Skin of body (tissue), 1 donor: ENCODE measurements at regions not wholly inside any gene's neighbourhood (a gene's known extent, or its start where the extent isn't known, plus 50 kb on each side); places are given as distances from the start of the nearest gene placed in this dataset.

Source experiments
- DNase-seq: peaks from one replicate; lab custom pipeline; 2025; lab: John Stamatoyannopoulos, UW

DNA sequence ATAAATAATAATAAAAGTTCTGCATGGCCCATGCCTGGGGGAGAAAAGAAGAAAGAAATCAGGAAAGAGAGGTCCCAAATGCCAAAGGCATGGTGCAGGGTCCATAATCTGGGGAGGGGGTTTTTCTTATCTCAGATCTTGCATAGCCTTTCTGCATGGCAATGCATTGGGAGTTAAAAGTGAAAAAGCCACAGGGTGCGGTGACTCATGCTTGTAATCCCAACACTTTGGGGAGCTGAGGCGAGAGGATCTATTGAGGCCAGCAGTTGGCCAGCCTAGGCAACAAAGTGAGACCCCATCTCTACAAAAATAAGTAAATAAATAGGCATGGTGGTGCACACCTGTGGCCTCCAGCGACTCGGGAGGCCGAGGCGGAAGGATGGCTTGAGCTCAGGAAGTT lies 76.8 kb upstream of the GATA2 start:
- no peak for DNase-seq

DNA sequence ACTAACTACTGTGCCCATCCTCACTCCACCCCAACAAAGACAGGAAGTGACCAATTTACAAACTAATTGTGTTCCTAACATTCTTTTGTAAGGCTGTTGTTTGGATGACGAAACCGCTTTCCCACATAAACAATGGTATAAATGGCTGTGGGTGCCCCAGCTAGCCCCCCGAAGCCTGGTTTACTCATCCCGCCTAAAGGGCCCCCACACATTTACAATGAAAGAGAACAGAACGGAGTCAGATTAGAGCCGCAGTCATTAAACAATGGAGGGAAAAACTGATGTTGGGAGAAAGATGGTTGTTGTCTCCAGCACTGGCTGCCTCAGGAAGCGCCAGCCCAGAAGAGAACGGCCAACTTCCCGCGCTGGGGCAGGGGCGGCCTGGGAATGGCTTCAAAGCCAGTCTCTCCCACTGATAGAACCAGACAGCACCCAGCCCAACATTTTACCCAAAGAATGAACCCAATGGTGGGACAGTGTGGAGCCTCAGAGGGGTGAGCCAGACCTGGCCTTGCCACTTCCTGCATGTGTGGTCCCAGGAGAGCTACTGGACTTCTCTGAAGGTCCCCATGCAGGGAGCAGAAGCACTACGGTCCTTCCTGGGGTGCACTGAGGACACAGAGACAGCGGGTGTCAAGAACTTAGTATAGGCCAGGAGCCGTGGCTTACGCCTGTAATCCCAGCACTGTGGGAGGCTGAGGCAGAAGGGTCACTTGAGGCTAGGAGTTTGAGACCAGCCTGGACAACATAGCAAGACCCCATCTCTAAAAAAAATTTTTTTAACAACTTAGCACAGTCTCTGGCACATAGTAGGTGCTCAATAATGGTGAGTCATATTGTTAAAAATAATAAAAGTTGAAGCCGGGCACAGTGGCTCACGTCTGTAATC lies 75.8 kb upstream of the GATA2 start:
- no peak for DNase-seq

DNA sequence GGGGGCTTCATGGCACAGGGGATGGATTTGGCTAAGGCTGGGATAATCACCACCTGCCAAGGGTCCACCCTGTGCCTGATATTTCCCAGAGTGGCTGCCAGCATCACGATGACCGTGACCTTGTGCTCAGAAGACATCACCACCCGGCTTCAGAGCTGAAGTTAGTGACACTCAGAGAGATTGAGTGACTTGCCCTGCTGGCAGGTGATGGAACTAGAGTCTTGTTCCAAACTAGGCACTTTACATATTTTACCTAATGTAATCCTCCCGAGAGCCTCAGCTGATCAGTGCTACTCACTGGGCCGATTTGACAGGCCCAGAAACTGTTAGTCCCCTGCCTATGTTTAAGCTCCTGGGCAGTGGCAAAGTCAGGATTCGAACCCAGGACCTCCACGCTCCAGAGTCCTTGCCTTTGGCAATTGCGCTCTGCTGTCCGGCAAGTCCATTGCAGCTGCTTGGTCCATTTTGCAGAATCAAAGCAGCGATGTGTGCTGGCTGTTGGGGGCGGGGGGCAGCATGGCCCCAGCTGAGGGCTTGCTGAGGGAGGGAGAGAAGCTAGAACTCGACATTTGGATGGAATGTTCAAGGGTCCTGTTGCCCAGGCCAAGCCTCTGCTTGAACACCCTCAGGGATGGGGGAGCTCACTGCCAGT lies 74.8 kb upstream of the GATA2 start:
- no peak for DNase-seq

DNA sequence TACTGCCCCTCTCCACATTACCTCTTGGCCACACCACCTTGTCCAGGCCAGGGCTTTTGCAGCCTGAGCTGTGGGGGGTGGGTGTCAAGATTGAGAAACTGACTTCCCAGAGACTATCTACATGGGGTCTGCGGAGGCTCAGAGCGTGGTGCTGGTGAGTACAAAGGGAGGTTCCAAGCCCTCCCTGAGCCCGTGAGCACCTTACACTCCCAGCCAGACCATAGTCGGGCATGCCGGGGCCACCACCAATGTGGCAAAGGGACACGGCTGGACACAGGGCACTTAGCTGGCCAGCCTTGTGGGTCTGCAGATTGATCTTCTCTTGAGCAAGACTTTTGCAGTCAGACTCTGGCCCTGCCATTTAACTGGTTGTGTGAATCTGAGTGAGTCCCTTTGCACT lies 74.1 kb upstream of the GATA2 start:
- DNase-seq, result no peak

DNA sequence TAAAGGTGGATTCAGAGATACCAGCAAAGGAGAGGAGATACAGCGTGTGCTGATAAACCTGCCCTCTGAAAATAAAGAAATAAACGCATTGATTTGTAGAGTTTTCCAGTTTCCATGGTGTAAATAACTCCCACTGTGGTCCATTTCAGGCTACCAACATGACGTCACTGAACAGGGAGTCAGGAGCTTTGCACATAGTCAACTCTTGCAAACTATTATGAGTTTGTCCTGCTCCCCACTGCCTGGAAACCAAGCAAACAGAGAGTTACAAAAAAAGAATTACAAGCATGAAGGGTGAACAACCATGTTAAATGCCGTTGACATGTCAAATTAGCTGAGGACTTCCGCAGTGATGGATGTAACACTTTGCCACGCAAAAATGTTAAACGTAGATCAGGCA lies 70.4 kb upstream of the GATA2 start:
- DNase-seq, result no peak

DNA sequence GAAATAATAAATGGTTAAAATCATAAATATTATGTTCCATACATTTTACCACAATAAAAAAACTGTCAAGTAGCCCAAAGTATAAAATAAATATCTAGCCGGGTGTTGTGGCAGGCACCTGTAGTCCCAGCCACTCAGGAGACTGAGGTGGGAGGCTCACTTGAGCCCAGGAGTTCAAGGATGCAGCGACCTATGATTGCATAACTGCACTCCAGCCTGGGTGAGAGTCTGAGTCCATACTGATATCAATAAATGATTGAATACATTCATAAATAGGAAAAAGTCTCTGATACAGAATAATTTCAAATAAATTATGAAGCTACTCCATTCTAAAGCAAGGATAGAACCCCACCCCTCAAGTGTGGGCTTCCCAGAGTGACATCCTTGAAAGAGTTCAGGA lies 68.5 kb upstream of the GATA2 start:
- DNase-seq, result no peak

DNA sequence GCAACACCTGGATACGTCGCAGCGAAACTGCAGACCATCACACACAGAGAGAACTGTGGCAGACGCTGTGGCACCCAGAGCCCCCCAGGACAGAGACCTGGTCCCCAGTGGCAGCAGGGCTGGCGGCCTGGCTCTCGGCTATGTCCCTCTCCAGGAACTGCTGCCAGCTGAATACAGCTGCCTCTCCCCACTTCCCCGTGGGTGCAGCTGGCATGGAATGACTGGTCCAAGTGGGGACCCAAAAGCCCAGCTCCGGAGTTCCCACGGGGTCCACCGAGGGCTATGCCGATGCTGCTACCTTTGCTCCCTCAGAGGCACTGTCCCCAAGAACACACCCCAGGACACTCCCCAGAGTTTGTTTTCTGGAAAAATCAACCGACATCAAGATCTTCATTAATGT lies 67.8 kb upstream of the GATA2 start:
- DNase-seq, result no peak

DNA sequence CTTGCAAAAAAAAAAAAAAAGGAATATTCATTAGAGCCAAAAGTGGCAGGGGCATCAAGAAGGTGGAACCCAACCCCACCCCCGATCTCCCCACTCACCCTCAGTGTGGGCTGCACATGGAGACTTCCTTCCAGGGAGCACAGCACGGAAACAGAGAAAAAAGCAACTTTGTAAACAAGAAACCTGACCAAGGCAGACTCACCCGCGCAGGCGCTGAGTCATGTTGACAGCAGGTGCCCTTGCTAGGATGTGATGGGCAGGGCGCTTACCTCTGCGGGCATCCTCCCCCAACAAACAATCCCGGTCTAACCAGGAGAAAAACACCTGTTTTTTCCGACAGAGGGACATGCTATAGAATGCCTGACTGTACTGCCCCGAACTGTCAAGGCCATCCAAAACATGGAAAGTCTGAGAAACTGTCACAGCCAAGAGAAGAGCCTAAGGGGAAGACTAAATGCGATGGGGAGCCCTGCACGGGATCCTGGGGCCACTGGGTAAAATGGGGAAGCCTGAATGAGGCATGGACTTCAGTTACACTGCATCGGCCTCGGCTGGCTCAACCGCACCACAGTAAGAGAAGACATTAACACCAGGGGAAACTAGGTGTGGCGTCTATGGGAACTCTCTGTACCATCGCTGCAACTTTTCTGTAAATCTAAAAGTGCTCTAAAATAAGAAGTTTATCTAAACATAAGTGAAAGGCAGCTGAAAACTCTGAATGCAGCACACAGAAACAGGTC lies 66.7 kb upstream of the GATA2 start:
- DNase-seq, result no peak

DNA sequence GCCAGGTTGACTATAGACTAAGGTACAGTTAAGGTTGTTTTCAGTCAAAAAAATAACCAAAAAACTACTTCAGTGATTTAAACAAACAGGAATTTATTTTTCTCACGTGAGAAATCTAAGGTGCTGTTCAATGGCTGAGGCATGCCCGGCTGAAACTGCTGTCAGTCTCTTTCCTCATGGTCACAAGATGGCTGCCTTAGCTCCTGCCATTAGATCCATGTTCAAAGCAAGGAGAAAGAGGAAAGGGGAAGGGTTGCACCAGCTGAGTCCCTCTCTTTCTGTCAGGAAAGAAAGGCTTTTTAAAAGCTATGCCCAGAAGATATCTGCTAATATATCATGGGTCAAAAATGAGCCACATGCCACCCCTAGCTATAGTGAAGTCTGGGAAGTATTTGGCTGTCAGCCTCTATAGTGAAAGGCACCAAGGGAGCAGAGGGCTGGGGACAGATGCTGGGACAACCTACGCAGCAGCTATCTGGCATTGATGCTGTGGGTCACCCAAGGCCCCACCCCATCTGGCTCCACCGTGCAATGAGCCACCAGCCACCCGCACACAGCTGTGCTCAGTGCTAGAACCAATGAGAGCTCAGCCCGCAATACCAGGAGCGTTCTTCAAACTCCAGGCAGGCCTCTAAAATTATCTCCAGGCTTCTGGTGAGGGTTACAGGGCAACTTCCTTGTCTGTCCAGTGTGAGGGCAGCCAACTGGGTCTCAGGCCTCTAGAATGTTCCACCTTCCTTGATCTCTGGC lies 64.7 kb upstream of the GATA2 start:
- no peak for DNase-seq

DNA sequence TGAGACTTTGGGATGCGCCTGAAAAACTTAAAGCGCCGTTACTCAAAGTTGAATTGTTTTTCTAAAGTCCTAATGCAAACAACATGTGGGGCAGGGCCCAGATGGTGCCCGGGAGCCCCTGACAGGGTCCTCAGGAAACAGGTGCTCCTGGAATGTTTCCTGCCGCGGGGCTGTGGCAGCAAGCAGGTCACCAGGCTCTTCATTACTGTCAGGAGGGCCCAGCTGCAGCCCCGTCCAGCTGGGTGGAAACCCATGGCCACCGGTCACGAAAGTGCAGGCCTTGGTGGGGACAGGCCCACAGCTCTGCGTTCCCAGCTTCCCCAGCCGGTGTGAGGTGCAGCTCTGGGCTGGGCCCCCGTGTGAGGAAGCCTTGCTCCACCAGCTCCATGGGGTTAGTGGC lies 63.9 kb upstream of the GATA2 start:
- no peak for DNase-seq

DNA sequence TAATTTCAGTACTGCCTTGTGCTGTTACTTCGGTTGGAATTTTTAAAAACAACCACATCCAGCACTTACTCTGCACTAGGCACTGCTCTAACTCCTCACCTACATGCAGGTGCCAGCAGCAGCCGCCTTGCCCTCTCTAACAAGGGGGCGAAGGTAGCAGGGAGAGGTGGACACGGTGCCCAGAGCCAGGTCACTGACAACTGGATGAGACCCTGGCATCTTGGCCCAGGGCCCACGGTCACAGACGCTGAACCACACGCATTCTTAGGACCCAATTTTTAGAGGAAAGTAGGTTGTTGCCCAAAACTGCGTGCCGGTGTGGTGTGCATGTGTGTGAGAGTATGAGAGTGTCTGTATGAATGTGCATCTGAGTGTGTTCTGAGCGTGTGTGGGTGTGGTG lies 63.4 kb upstream of the GATA2 start:
- no peak for DNase-seq

DNA sequence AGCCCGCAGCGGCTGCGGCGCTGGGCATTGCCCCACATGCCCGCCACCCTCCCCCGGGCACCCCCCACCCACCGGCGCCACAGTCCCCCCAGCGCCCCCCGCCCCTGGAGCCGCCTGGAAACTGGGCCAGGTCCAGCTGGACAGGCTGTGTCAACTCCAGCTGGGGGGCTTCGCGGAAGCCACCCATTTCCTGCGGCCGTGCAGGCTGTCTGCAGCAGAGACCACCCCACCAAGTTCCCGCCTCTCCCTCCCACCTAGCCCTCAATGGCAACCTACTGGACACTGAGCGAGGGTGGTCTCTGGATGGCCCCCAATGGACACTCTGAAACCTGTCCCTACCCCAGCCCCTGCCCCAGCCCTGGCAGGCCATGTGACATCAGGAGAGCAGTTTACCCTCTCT lies 62.8 kb upstream of the GATA2 start:
- no peak for DNase-seq

DNA sequence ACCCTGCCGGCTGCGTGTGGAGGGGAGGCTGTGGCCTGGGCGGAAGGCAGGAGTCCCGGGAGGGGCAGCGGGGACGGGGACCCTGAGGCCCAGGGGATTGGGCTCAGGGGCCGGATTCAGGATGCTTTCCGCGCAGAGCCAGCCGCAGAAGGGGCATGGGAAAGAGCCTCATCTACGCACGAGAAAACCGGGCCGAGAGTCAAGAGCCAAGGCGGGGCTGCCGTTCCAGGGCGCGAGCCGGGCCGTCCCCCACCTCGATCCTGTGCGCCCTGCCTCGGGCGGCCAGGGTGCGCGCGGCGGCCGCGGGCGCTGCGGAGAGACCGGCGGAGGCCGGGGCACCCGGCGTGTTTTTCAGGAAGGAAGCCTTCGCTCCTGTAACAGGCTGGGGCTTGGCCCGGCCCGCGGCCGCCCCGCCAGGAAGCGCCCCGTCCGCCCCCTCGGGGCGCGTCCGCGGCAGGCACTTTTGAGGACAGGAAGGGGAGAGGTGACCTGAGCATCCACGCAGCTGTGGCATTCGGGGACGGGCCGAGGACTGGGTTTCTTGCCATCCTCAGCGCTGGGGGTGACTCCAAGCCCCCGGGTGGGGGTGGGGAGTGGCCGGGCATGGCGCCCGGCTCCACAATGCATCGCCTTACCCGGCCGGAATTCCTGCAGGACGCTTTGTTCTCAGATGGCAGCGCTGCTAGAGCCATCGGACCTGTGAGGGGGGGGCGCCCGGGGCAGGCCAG lies 62.3 kb upstream of the GATA2 start:
- peak; percentile 27 for DNase-seq

DNA sequence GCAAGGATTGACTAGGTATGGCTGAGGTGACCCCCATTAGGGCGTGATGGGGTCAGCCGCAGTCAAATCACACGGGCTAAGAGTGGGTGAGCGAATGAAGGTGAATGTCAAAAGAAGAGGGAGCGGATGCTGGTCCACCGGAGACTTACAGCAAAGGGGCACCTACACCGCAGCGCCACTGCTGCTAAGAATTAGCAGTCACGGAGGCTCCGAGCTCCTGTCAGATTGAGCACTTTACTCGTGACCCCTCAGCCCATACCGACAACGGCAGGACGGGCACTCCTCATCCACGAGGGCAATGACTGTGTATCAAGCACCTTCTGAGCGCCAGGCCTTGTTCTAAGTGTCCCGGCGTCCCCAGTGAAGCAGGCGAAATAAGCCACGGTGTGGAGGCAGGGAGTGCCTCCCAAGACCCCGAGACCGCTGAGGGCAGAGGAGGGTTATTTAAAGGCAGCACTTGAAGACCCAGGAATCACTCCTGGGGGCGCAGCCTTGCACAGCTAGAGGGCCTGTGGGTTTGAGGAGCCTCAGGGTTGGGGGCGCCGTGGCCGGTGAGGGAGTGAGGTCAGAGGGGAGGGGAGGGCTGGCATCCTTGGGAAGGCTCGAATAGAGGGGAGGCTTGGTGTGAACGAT lies 61.6 kb upstream of the GATA2 start:
- no peak for DNase-seq

DNA sequence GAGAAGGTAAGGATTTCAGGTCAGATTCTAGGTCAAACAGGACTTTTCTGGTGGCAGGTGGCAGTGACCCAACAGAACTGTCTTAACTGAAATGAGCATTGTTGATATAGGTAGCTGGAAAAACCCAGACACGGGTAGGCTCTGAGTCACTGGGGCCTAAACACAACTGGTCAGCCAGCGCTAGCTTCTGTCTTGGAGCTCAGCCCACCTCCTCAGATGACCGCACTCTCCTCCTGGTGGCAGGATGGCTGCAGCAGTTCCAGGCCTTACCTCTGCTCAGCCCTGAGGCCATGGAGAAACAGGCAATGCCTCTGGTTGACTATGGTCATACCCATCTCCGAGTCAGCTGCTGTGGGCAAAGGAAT lies 61.1 kb upstream of the GATA2 start:
- no peak for DNase-seq

DNA sequence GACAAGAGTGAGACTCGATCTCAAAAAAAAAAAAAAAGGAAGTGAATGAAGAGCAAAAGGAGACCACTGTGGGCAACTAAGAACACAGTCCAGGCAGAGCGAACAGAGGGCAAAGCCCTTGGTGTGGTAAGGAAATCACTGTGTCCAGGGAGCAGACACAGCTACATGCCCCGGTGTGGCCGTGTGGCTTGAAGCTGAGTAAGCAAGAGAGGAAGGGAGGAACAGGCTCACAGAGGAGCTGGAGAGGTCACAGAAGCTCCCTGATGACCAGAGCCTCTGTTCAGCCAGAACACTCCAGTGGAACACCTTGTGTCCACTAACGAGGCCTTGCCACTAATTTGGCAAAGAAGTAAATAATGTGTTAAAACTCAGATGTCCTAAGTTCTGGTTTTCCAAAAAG lies 60.6 kb upstream of the GATA2 start:
- no peak for DNase-seq

DNA sequence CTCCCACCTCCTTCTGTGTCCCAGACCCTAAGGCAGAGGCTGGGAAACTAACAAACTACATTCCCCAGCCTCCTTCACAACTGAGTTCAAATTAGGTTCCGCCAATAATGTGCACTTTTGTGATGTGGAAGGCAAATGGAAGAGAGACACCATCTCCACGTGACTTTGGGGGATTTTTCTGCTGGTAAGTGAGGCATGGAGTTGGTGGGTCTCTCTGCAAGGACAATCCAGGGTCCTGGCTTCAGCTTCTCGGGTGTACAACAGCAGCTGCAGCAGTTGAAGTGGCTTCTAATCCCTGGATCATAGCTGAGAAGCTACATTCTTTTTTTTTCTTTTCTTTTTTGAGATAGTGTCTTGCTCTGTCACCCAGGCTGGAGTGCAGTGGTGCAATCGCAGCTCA lies 58.9 kb upstream of the GATA2 start:
- DNase-seq, result no peak

DNA sequence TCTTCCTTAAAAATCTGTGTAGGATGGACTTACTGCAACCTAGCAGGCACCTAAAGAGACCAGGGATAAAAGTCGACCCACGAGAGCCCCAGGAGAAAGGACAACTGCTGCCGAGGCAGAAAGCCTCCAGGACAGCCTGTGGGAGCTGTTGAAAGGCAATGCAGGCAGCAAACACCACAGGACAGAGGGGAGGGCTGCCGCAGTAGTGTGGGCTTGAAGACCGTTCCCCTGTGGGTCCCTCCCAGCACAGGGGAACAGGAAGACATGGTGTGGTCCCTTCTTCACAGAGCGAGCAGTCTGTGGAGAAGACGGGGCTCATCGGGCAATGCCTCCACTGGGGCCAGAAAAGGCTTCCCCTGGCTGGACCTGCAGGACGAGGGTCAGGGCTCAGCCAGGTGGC lies 58.5 kb upstream of the GATA2 start:
- no peak for DNase-seq

DNA sequence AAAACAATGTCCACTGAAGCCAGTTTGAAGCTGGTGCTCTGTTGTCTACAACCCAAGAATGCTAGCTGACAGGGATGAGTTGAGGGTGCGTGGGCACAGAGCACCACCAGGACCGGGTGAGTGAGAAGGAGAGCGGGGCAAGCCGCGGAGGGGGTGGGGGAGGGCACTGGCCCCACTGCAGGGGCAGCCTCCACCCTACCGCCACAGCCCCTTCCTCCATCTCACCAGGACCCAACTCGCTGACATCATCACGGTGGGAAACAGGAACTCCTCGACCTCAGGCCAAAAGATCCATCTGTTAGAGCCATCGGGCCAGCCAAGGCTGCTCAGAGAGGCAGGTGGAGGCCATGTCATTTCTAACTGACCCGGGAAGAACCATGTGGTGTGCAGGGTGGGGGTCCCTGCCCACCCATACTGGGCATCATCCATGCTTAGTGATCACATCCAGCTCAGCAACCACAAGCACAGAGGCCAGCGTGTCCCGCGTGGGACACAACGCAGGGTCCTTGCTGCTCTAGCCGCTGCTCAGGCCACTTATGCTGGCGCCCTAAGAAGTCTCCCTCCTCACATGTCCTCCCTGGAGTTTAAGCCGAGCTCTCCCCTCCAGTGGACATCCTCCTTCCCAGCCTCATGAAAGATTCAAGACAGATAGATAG lies 57.6 kb upstream of the GATA2 start:
- DNase-seq, result no peak

DNA sequence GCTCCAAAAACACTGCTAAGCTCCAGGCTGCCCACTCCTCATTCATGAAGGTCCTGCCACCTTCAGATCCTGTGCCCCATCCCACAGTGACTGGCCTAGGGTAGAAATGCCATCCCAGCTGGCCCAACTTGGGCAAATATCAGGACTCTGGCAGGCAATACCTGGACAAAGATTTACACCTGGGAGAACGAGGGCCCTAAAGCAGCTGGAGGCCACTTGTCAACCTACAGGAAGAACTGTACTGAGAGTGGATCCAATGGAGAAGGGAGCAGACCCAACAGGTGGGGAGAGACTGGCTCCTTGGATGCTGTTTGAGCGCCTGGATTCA lies 57.1 kb upstream of the GATA2 start:
- no peak for DNase-seq
